HG02798 (cell line): ENCODE measurements at regions not wholly inside any gene's neighbourhood (a gene's known extent, or its start where the extent isn't known, plus 50 kb on each side); places are given as distances from the start of the nearest gene placed in this dataset.
"Not testable (repeated sequence)": the region's sequence is repeated elsewhere in the genome, so short reads cannot be mapped to it uniquely, and the experiment has no call there.

Source experiments
- ATAC-seq: cut with Tn5 transposase; IDR thresholded peaks from one replicate; pipeline ENCODE4 v1.9.1; 2021; ENCODE audit warnings: mild to moderate bottlenecking; ENCODE audit not compliant: unreplicated experiment, poor library complexity

- no peak for ATAC-seq
Measured at GRCh38 chr16:9334103-9334502, 242.7 kb downstream of the HAPSTR1 start.

- ATAC-seq = no peak
Measured at GRCh38 chr16:9337308-9338032, 246.0 kb downstream of the HAPSTR1 start.

GRCh38 chr16:9338068-9338467, 246.6 kb downstream of the HAPSTR1 start:
- ATAC-seq = no peak

GRCh38 chr16:9338510-9338909, 247.1 kb downstream of the HAPSTR1 start:
- ATAC-seq = no peak

GRCh38 chr16:9340526-9341256, 249.2 kb downstream of the HAPSTR1 start:
- ATAC-seq = no peak

- ATAC-seq = no peak
Measured at GRCh38 chr16:9343276-9343675, 251.8 kb downstream of the HAPSTR1 start.

- ATAC-seq = no peak
Measured at GRCh38 chr16:9344508-9344907, 253.1 kb downstream of the HAPSTR1 start.

GRCh38 chr16:9345046-9345445, 253.6 kb downstream of the HAPSTR1 start:
- no peak for ATAC-seq

- ATAC-seq = no peak
Measured at GRCh38 chr16:9345880-9346279, 254.4 kb downstream of the HAPSTR1 start.

- no peak for ATAC-seq
Measured at GRCh38 chr16:9348912-9349311, 257.5 kb downstream of the HAPSTR1 start.

GRCh38 chr16:9349373-9349960, 258.0 kb downstream of the HAPSTR1 start:
- ATAC-seq = not testable (repeated sequence)

GRCh38 chr16:9350119-9350799, 258.8 kb downstream of the HAPSTR1 start:
- not testable (repeated sequence) for ATAC-seq

GRCh38 chr16:9351440-9351839, 260.0 kb downstream of the HAPSTR1 start:
- no peak for ATAC-seq

- no peak for ATAC-seq
Measured at GRCh38 chr16:9351841-9352434, 260.5 kb downstream of the HAPSTR1 start.

GRCh38 chr16:9357829-9358228, 266.4 kb downstream of the HAPSTR1 start:
- ATAC-seq = no peak

- ATAC-seq = no peak
Measured at GRCh38 chr16:9360075-9360474, 268.6 kb downstream of the HAPSTR1 start.

GRCh38 chr16:9362050-9362449, 270.6 kb downstream of the HAPSTR1 start:
- no peak for ATAC-seq

- ATAC-seq = no peak
Measured at GRCh38 chr16:9362604-9363003, 271.2 kb downstream of the HAPSTR1 start.

GRCh38 chr16:9363520-9363919, 272.1 kb downstream of the HAPSTR1 start:
- ATAC-seq = no peak

GRCh38 chr16:9364721-9365369, 273.4 kb downstream of the HAPSTR1 start:
- no peak for ATAC-seq
